H1 (cell line): ENCODE measurements at regions not wholly inside any gene's neighbourhood (a gene's known extent, or its start where the extent isn't known, plus 50 kb on each side); places are given as distances from the start of the nearest gene placed in this dataset.

Experiments
- CTCF ChIA-PET: fragments of 300-600 bp; sonication (Branson Sonifier 250); formaldehyde crosslinking; loops from one replicate; lab custom pipeline; 2021; ENCODE audit not compliant: partially characterized antibody; lab: Charles Lee
- POLR2A ChIA-PET: fragments of 300-600 bp; sonication (Branson Sonifier 250); formaldehyde crosslinking; loops from one replicate; lab custom pipeline; 2021; ENCODE audit warnings: inconsistent platforms; ENCODE audit not compliant: partially characterized antibody; lab: Charles Lee
- DNase-seq, 2 experiments: peaks; one replicate each; pipeline versions ENCODE4 v3.0.0 to v3.0.0-alpha.2; 2010 to 2022; ENCODE audit warnings: low spot score in 2 of 2, low read depth in 1 of 2, mixed read lengths in 1 of 2
- FAIRE-seq: peaks from 2 replicates; lab custom pipeline; 2011; peaks lifted over from hg19 to GRCh38; lab: Jason Lieb, UNC
- H2AFZ ChIP-seq: 2 replicates; pipeline ENCODE4 v1.8.1; 2012; ENCODE audit warnings: low read length, inconsistent platforms
- H2AK5ac ChIP-seq: 2 replicates; pipeline ENCODE4 v1.6.1; 2013; ENCODE audit warnings: low read depth, low read length
- H2BK120ac ChIP-seq: replicated peaks from 2 replicates; pipeline ENCODE3; 2013; ENCODE audit warnings: low read depth, low read length, inconsistent platforms
- H2BK12ac ChIP-seq: 2 replicates; pipeline ENCODE4 v1.6.1; 2013; ENCODE audit warnings: low read depth, low read length
- H2BK15ac ChIP-seq: 2 replicates; pipeline ENCODE4 v1.6.1; 2013; ENCODE audit warnings: low read length
- H2BK20ac ChIP-seq: 2 replicates; pipeline ENCODE4 v1.6.1; 2013; ENCODE audit warnings: low read length
- H2BK5ac ChIP-seq: 2 replicates; pipeline ENCODE4 v1.6.1; 2013; ENCODE audit warnings: low read depth, low read length
- H3K14ac ChIP-seq: 2 replicates; pipeline ENCODE4 v1.6.1; 2013; ENCODE audit warnings: inconsistent platforms; ENCODE audit not compliant: insufficient read length
- H3K18ac ChIP-seq: 2 replicates; pipeline ENCODE4 v1.6.1; 2013; ENCODE audit warnings: low read length; ENCODE audit errors: extremely low read depth
- H3K23ac ChIP-seq: 2 replicates; pipeline ENCODE4 v1.6.1; 2013; ENCODE audit warnings: inconsistent platforms; ENCODE audit not compliant: insufficient read length
- H3K23me2 ChIP-seq: 2 replicates; pipeline ENCODE4 v1.6.1; 2013; ENCODE audit warnings: low read depth, low read length
- H3K27ac ChIP-seq: 2 replicates; pipeline ENCODE4 v1.6.1; 2011; ENCODE audit warnings: low read depth, low read length, inconsistent platforms
- H3K27me3 ChIP-seq, 4 experiments: replicated peaks in 1 of 4; 1 replicate in 1 of 4; 2 replicates in 3 of 4; pipeline versions ENCODE4 v1.6.1 to v1.8.1; 2011 to 2013; ENCODE audit warnings: low read length in 3 of 4, mild to moderate bottlenecking in 3 of 4, inconsistent platforms in 2 of 4, mixed read lengths in 2 of 4, moderate library complexity in 1 of 4; ENCODE audit not compliant: control insufficient read depth in 3 of 4, insufficient read depth in 3 of 4; ENCODE audit errors: extremely low read depth in 1 of 4
- H3K36me3 ChIP-seq, 4 experiments: 2 replicates each; pipeline versions ENCODE4 v1.6.1 to v1.8.1; 2011 to 2013; ENCODE audit warnings: mild to moderate bottlenecking in 4 of 4, low read length in 3 of 4, moderate library complexity in 2 of 4, control low read depth in 1 of 4, inconsistent platforms in 1 of 4; ENCODE audit not compliant: insufficient read depth in 4 of 4, control insufficient read depth in 2 of 4
- H3K4ac ChIP-seq: replicated peaks from 2 replicates; pipeline ENCODE3; 2013; ENCODE audit warnings: low read length, low read depth, mixed read lengths, inconsistent platforms; ENCODE audit not compliant: insufficient read length
- H3K4me1 ChIP-seq, 4 experiments: replicated peaks in 1 of 4; 1 replicate in 1 of 4; 2 replicates in 3 of 4; pipeline versions ENCODE4 v1.6.1 to v1.8.1; 2011 to 2013; ENCODE audit warnings: low read length in 3 of 4, inconsistent platforms in 2 of 4, mixed read lengths in 1 of 4; ENCODE audit not compliant: insufficient read depth in 4 of 4, control insufficient read depth in 3 of 4
- H3K4me2 ChIP-seq, 2 experiments: 2 replicates each; pipeline versions ENCODE4 v1.6.1 to v1.8.1; 2011 to 2013; ENCODE audit warnings: low read depth in 2 of 2, low read length in 2 of 2, control low read depth in 1 of 2, inconsistent platforms in 1 of 2, mild to moderate bottlenecking in 1 of 2; ENCODE audit not compliant: insufficient read depth in 1 of 2
- H3K4me3 ChIP-seq, 4 experiments: fragments of 200-600, 300-600 bp in 1 of 4; sonication (generic), shearing (Covaris generic), sonication (Bioruptor Twin) in 1 of 4; 2 replicates each; pipeline versions ENCODE4 v1.5.1 to v1.8.1; 2011 to 2016; ENCODE audit warnings: low read length in 4 of 4, low read depth in 3 of 4, control low read depth in 2 of 4, inconsistent platforms in 2 of 4, mild to moderate bottlenecking in 2 of 4, mixed read lengths in 1 of 4, moderate library complexity in 1 of 4; ENCODE audit not compliant: insufficient read depth in 2 of 4; ENCODE audit errors: extremely low read depth in 1 of 4
- H3K56ac ChIP-seq: replicated peaks from 2 replicates; pipeline ENCODE3; 2013; ENCODE audit warnings: low read depth, mild to moderate bottlenecking, mixed read lengths, low read length, inconsistent platforms; ENCODE audit not compliant: insufficient read length
- H3K79me1 ChIP-seq: 2 replicates; pipeline ENCODE4 v1.6.1; 2013; ENCODE audit warnings: low read depth, low read length, control low read depth
- H3K79me2 ChIP-seq, 2 experiments: 2 replicates each; pipeline versions ENCODE4 v1.6.1 to v1.8.1; 2012 to 2013; ENCODE audit warnings: low read length in 2 of 2, mild to moderate bottlenecking in 2 of 2, inconsistent platforms in 1 of 2; ENCODE audit not compliant: insufficient read depth in 2 of 2, control insufficient read depth in 1 of 2
- H3K9ac ChIP-seq, 4 experiments: replicated peaks in 1 of 4; 1 replicate in 1 of 4; 2 replicates in 3 of 4; pipeline versions ENCODE4 v1.6.1 to v1.8.1; 2011 to 2013; ENCODE audit warnings: low read depth in 3 of 4, low read length in 3 of 4, control low read depth in 2 of 4, mild to moderate bottlenecking in 2 of 4, moderate library complexity in 2 of 4, inconsistent platforms in 1 of 4; ENCODE audit errors: extremely low read depth in 1 of 4
- H3K9me3 ChIP-seq, 2 experiments: 2 replicates each; pipeline versions ENCODE4 v1.6.1 to v1.8.1; 2012 to 2013; ENCODE audit warnings: mild to moderate bottlenecking in 2 of 2, moderate library complexity in 2 of 2, control low read depth in 1 of 2, inconsistent platforms in 1 of 2, low read depth in 1 of 2, low read length in 1 of 2, mixed read lengths in 1 of 2; ENCODE audit not compliant: insufficient read depth in 2 of 2
- H4K20me1 ChIP-seq, 2 experiments: replicated peaks in 1 of 2; 2 replicates each; pipeline versions ENCODE3 to v1.8.1; 2011 to 2013; ENCODE audit warnings: inconsistent platforms in 2 of 2, low read length in 2 of 2, mild to moderate bottlenecking in 1 of 2; ENCODE audit not compliant: insufficient read depth in 2 of 2, control insufficient read depth in 1 of 2
- H4K5ac ChIP-seq: 2 replicates; pipeline ENCODE4 v1.6.1; 2013; ENCODE audit warnings: low read length, low read depth, mixed read lengths, inconsistent platforms; ENCODE audit not compliant: insufficient read length
- H4K8ac ChIP-seq: 2 replicates; pipeline ENCODE4 v1.8.0; 2013; ENCODE audit warnings: mild to moderate bottlenecking, moderate library complexity, low read length, inconsistent platforms; ENCODE audit not compliant: insufficient read depth; ENCODE audit errors: extremely low read depth
- H4K91ac ChIP-seq: replicated peaks from 2 replicates; pipeline ENCODE3; 2013; ENCODE audit warnings: low read length, mixed read lengths, inconsistent platforms; ENCODE audit not compliant: insufficient read length
- CBX5 ChIP-seq: fragments of 300-800, 300-1000 bp; sonication (generic); IDR thresholded peaks from 2 replicates; pipeline ENCODE4 v1.7.1; 2016; ENCODE audit warnings: antibody characterized with exemption, low read length, low read depth
- CEBPB ChIP-seq: IDR thresholded peaks from 2 replicates; pipeline ENCODE4 v1.6.1; 2012; ENCODE audit warnings: low read depth, low read length
- EGR1 ChIP-seq: IDR thresholded peaks from 2 replicates; pipeline ENCODE4 v1.6.1; 2011; ENCODE audit warnings: low read depth, low read length, borderline replicate concordance
- EZH2 ChIP-seq: fragments of 200-600 bp; sonication (generic); IDR thresholded peaks from 2 replicates; pipeline ENCODE4 v1.7.1; 2012; ENCODE audit warnings: low read depth, mild to moderate bottlenecking, moderate library complexity, low read length, inconsistent platforms; ENCODE audit not compliant: severe bottlenecking
- FOSL1 ChIP-seq: IDR thresholded peaks from 2 replicates; pipeline ENCODE4 v1.6.1; 2011; ENCODE audit warnings: mild to moderate bottlenecking, low read depth, low read length, moderate library complexity; ENCODE audit not compliant: insufficient read depth
- KDM4A ChIP-seq: IDR thresholded peaks from one replicate; pipeline ENCODE4 v1.7.1; 2012; ENCODE audit warnings: low read depth, mild to moderate bottlenecking, moderate library complexity, low read length, inconsistent platforms; ENCODE audit not compliant: severe bottlenecking
- RNF2 ChIP-seq: fragments of 200-900, 300-1000 bp; sonication (generic); IDR thresholded peaks from 2 replicates; pipeline ENCODE4 v1.7.1; 2016; ENCODE audit warnings: borderline replicate concordance, low read depth, mild to moderate bottlenecking, antibody characterized with exemption, low read length; ENCODE audit not compliant: poor library complexity, severe bottlenecking; ENCODE audit errors: missing control alignments
- RXRA ChIP-seq: IDR thresholded peaks from 2 replicates; pipeline ENCODE4 v1.6.1; 2011; ENCODE audit warnings: low read depth, mild to moderate bottlenecking, low read length, moderate library complexity; ENCODE audit not compliant: insufficient read depth
- SAP30 ChIP-seq: fragments of 300-600 bp; sonication (generic); IDR thresholded peaks from 2 replicates; pipeline ENCODE4 v1.7.1; 2012; ENCODE audit warnings: low read length, moderate library complexity, mild to moderate bottlenecking, inconsistent platforms; ENCODE audit not compliant: insufficient read depth, insufficient replicate concordance
- SIRT6 ChIP-seq: IDR thresholded peaks from one replicate; pipeline ENCODE4 v1.7.1; 2012; ENCODE audit warnings: low read length, inconsistent platforms
- WGBS, 2 experiments: shearing (Covaris generic) in 1 of 2; methylation state at CpG; one replicate each; pipeline versions ENCODE4 v1.1.6 to v1.1.7; 2013 to 2015; ENCODE audit warnings: low lambda C conversion rate in 2 of 2, mixed read lengths in 2 of 2, inconsistent platforms in 1 of 2, low coverage in 1 of 2, missing lambda C conversion rate in 1 of 2; ENCODE audit not compliant: insufficient replicate concordance in 2 of 2, insufficient coverage in 1 of 2, insufficient read length in 1 of 2; ENCODE audit errors: extremely low coverage in 1 of 2, missing lambda C conversion rate in 1 of 2; 5-methylcytosine and 5-hydroxymethylcytosine counted together
- TF ChIP-seq, protein P1 (sequence below): IDR thresholded peaks from 2 replicates; pipeline ENCODE4 v1.6.1; 2012; ENCODE audit warnings: inconsistent platforms

GRCh38 chr13:85031771-85032170 is 767.4 kb downstream of the SLITRK6 start:
- H3K14ac ChIP-seq: no peak overlapping the region
- H3K4ac ChIP-seq: no peak overlapping the region
- H4K91ac ChIP-seq: no peak overlapping the region
- no peaks in the 10 kb centered on the region for H3K4me1 ChIP-seq
- H2AFZ ChIP-seq: no peak overlapping the region
- ChIA-PET CTCF (no interaction called here), POLR2A (no interaction called here)
- H3K23ac ChIP-seq: no peak overlapping the region
- H3K56ac ChIP-seq: no peak overlapping the region
- WGBS, 2 experiments: 90% methylated on average over 1 of the region's 1 CpG; no CpG with 5 or more reads in 1 of the 2 experiments
- H2BK120ac ChIP-seq: no peak overlapping the region
- H2BK20ac ChIP-seq: no peak overlapping the region
- no peak overlapping the region for H3K4me3 ChIP-seq
- no peak overlapping the region for H2BK15ac ChIP-seq
- H3K23me2 ChIP-seq: no peaks in the 10 kb centered on the region; the same call in 1 of the 2 replicates
- no peaks in the 10 kb centered on the region for H3K27me3 ChIP-seq
- no peak overlapping the region for H2BK5ac ChIP-seq
- H4K5ac ChIP-seq: no peak overlapping the region
- no peak overlapping the region for H3K27ac ChIP-seq
- no peak overlapping the region for H3K4me2 ChIP-seq
- H4K8ac ChIP-seq: no peak overlapping the region
- H2BK12ac ChIP-seq: no peak overlapping the region
- no peak for TF ChIP-seq FOSL1
- TF ChIP-seq EZH2: no peak
- TF ChIP-seq SAP30: no peak
- no peak for TF ChIP-seq SIRT6
- TF ChIP-seq KDM4A: no peak
- TF ChIP-seq CEBPB: no peak
- TF ChIP-seq CBX5: no peak
- TF ChIP-seq RXRA: no peak
- TF ChIP-seq EGR1: no peak
- TF ChIP-seq, protein P1, sequence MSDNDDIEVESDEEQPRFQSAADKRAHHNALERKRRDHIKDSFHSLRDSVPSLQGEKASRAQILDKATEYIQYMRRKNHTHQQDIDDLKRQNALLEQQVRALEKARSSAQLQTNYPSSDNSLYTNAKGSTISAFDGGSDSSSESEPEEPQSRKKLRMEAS: no peak
- no peak for TF ChIP-seq RNF2
- peaks cover 12 to 18% of the 10 kb centered on the region in 2 experiments; a peak in 3 of 4 replicates for H3K9me3 ChIP-seq
- no peak overlapping the region for H2AK5ac ChIP-seq
- H3K18ac ChIP-seq: no peak overlapping the region
- H3K36me3 ChIP-seq: no peaks in the 10 kb centered on the region
- H3K79me2 ChIP-seq: no peaks in the 10 kb centered on the region
- no peak overlapping the region for H3K9ac ChIP-seq
- no peaks in the 10 kb centered on the region for H4K20me1 ChIP-seq
- H3K79me1 ChIP-seq: no peaks in the 10 kb centered on the region
- no peak for FAIRE-seq
- no peak for DNase-seq
